H1 (cell line): ENCODE measurements at regions not wholly inside any gene's neighbourhood (a gene's known extent, or its start where the extent isn't known, plus 50 kb on each side); places are given as distances from the start of the nearest gene placed in this dataset.

Source experiments
- ATF2 ChIP-seq: IDR thresholded peaks from 2 replicates; pipeline ENCODE4 v1.6.1; 2012; ENCODE audit warnings: low read length, inconsistent platforms
- CHD1 ChIP-seq: IDR thresholded peaks from 2 replicates; pipeline ENCODE4 v1.6.1; 2012; ENCODE audit warnings: low read depth, low read length, improper control_type of control experiment
- CREB1 ChIP-seq: IDR thresholded peaks from 2 replicates; pipeline ENCODE4 v1.6.1; 2012; ENCODE audit warnings: inconsistent platforms
- CTCF ChIP-seq, 3 experiments: IDR thresholded peaks; 1 replicate in 2 of 3; 2 replicates in 1 of 3; pipeline versions ENCODE4 v1.5.1 to v1.6.1; 2011; ENCODE audit warnings: low read length in 3 of 3, mild to moderate bottlenecking in 3 of 3, inconsistent platforms in 2 of 3, low read depth in 1 of 3, moderate library complexity in 1 of 3; ENCODE audit not compliant: insufficient read depth in 1 of 3; ENCODE audit errors: control extremely low read depth in 1 of 3
- EZH2 ChIP-seq: fragments of 200-600 bp; sonication (generic); IDR thresholded peaks from 2 replicates; pipeline ENCODE4 v1.7.1; 2012; ENCODE audit warnings: low read depth, mild to moderate bottlenecking, moderate library complexity, low read length, inconsistent platforms; ENCODE audit not compliant: severe bottlenecking
- HDAC6 ChIP-seq: IDR thresholded peaks from one replicate; pipeline ENCODE4 v1.7.1; 2012; ENCODE audit warnings: low read depth, mild to moderate bottlenecking, inconsistent platforms, low read length, moderate library complexity
- JUND ChIP-seq: IDR thresholded peaks from 2 replicates; pipeline ENCODE4 v1.6.1; 2011; ENCODE audit warnings: mild to moderate bottlenecking, improper control_type of control experiment, low read length
- POLR2A ChIP-seq, 2 experiments: IDR thresholded peaks; 1 replicate in 1 of 2; 2 replicates in 1 of 2; pipeline ENCODE4 v1.6.1; 2011; ENCODE audit warnings: low read depth in 2 of 2, low read length in 2 of 2, mild to moderate bottlenecking in 2 of 2; ENCODE audit errors: control extremely low read depth in 1 of 2
- SP4 ChIP-seq: IDR thresholded peaks from 2 replicates; pipeline ENCODE4 v1.6.1; 2012; ENCODE audit warnings: low read length, inconsistent platforms
- ZNF274 ChIP-seq: IDR thresholded peaks from 2 replicates; pipeline ENCODE4 v1.7.0; 2012; ENCODE audit warnings: low read length, borderline replicate concordance; ENCODE audit errors: extremely low read depth

GRCh38 chr21:28418726-28419514, 573.8 kb downstream of the LTN1 start:
- no peak for TF ChIP-seq POLR2A (IDR thresholded peaks at IDR 0.05; ENCODE audit: control extremely low read depth in 1 of 2, low read depth in 2 of 2, low read length in 2 of 2)
- TF ChIP-seq CTCF (IDR thresholded peaks at IDR 0.05; ENCODE audit: control extremely low read depth in 1 of 3, insufficient read depth in 1 of 3, low read depth in 1 of 3, low read length in 3 of 3), result no peak
- no peak for TF ChIP-seq EZH2
- no peak for TF ChIP-seq CREB1
- TF ChIP-seq ZNF274, result no peak
- no peak for TF ChIP-seq ATF2
- TF ChIP-seq HDAC6, result no peak
- TF ChIP-seq JUND, result no peak
- TF ChIP-seq CHD1, result no peak
- no peak for TF ChIP-seq SP4
